Ishikawa (cell line): ENCODE measurements at regions not wholly inside any gene's neighbourhood (a gene's known extent, or its start where the extent isn't known, plus 50 kb on each side); places are given as distances from the start of the nearest gene placed in this dataset.

Experiments
- CEBPB ChIP-seq: IDR thresholded peaks from 2 replicates; pipeline ENCODE4 v1.6.1; 2012
- CREB1 ChIP-seq: IDR thresholded peaks from 2 replicates; pipeline ENCODE4 v1.6.1; 2012; ENCODE audit warnings: low read depth
- EGR1 ChIP-seq: IDR thresholded peaks from 2 replicates; pipeline ENCODE4 v1.6.1; 2012
- EP300 ChIP-seq: IDR thresholded peaks from 2 replicates; pipeline ENCODE4 v1.6.1; 2012; ENCODE audit warnings: borderline replicate concordance
- FOXM1 ChIP-seq: IDR thresholded peaks from 2 replicates; pipeline ENCODE4 v1.6.1; 2012; ENCODE audit warnings: low read depth, borderline replicate concordance
- NFIC ChIP-seq: IDR thresholded peaks from 2 replicates; pipeline ENCODE4 v1.6.1; 2012
- RAD21 ChIP-seq: IDR thresholded peaks from 2 replicates; pipeline ENCODE4 v1.6.1; 2012; ENCODE audit warnings: low read depth
- TAF1 ChIP-seq: IDR thresholded peaks from 2 replicates; pipeline ENCODE4 v1.6.1; 2012; ENCODE audit warnings: low read depth, mild to moderate bottlenecking
- TCF12 ChIP-seq: IDR thresholded peaks from 2 replicates; pipeline ENCODE4 v1.6.1; 2012; ENCODE audit warnings: low read depth
- TEAD4 ChIP-seq: IDR thresholded peaks from 2 replicates; pipeline ENCODE4 v1.6.1; 2012
- YY1 ChIP-seq: IDR thresholded peaks from 2 replicates; pipeline ENCODE4 v1.6.1; 2012; ENCODE audit warnings: low read depth
- ZBTB7A ChIP-seq: IDR thresholded peaks from 2 replicates; pipeline ENCODE4 v1.6.1; 2012; ENCODE audit warnings: low read depth
- TF ChIP-seq, protein P1 (sequence below): IDR thresholded peaks from 2 replicates; pipeline ENCODE4 v1.6.1; 2012; ENCODE audit warnings: low read depth, mild to moderate bottlenecking
- TF ChIP-seq, protein P2 (sequence below): IDR thresholded peaks from 2 replicates; pipeline ENCODE4 v1.6.1; 2012
- TF ChIP-seq, protein P3 (sequence below): IDR thresholded peaks from 2 replicates; pipeline ENCODE4 v1.6.1; 2012

DNA sequence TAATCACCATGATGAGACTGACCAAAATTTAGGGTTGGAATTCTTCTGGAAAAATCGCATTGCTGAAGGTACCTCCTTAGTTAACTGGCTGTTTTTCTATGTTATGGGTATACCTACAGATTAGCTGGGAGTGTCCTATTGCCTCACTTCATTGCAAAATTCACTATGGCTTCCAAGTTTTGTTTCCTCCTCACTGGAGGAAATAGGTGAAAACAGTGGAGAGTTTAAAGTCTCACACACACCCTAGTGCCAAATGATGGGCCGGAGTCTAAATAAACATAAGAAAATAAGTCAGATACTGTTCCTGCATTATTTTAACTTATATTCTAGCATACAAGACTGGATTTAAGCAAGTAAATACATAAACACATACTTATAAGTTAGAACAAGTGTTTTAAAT lies 98.2 kb downstream of the AHR start:
- no peak for TF ChIP-seq NFIC
- no peak for TF ChIP-seq CREB1

DNA sequence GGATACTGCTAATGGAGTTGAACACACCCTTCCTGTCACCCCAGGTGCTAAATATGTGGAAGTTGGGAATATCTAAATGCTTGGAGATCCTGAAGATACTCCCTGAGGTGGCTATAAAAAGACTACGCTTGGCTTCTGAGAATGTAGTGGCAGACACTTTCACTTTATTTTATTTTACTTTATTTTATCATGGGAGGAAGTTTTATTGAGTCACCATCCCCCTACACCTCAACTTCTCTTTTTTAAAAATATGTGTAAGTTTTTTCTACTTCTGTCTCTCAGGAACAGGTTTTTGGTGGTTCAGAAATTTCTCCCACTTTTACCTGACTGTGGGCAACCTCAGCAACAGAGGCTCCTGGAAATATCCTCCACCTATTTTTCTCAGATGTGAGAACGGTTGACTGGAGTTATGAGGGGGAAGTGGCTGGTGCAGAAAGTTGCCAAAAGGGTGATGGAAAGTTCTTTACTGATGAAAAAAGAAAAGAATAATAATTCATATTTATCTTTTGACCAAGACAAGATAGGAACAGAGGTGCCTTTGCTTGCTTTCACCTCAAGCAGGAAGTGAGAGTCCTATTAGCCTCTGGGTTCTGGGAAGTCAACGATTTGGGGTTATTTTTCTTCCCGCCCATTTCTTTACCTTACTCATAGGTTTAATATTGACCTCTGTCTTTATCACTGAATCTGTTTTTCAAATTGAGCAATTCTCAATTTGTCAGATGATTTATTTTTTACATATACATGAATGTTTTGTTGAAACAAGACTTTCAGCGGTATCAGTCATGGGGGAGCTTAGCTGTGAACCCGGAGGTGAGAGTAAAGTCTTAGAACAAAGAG lies 103.6 kb downstream of the AHR start:
- TF ChIP-seq CREB1 (no peak), TCF12 (no peak), YY1 (no peak), FOXM1 (no peak), ZBTB7A (no peak), RAD21 (no peak), TAF1 (no peak), EGR1 (no peak)
- TF ChIP-seq, protein P1, sequence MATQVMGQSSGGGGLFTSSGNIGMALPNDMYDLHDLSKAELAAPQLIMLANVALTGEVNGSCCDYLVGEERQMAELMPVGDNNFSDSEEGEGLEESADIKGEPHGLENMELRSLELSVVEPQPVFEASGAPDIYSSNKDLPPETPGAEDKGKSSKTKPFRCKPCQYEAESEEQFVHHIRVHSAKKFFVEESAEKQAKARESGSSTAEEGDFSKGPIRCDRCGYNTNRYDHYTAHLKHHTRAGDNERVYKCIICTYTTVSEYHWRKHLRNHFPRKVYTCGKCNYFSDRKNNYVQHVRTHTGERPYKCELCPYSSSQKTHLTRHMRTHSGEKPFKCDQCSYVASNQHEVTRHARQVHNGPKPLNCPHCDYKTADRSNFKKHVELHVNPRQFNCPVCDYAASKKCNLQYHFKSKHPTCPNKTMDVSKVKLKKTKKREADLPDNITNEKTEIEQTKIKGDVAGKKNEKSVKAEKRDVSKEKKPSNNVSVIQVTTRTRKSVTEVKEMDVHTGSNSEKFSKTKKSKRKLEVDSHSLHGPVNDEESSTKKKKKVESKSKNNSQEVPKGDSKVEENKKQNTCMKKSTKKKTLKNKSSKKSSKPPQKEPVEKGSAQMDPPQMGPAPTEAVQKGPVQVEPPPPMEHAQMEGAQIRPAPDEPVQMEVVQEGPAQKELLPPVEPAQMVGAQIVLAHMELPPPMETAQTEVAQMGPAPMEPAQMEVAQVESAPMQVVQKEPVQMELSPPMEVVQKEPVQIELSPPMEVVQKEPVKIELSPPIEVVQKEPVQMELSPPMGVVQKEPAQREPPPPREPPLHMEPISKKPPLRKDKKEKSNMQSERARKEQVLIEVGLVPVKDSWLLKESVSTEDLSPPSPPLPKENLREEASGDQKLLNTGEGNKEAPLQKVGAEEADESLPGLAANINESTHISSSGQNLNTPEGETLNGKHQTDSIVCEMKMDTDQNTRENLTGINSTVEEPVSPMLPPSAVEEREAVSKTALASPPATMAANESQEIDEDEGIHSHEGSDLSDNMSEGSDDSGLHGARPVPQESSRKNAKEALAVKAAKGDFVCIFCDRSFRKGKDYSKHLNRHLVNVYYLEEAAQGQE, result no peak
- TF ChIP-seq, protein P2, sequence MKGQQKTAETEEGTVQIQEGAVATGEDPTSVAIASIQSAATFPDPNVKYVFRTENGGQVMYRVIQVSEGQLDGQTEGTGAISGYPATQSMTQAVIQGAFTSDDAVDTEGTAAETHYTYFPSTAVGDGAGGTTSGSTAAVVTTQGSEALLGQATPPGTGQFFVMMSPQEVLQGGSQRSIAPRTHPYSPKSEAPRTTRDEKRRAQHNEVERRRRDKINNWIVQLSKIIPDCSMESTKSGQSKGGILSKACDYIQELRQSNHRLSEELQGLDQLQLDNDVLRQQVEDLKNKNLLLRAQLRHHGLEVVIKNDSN, result no peak

DNA sequence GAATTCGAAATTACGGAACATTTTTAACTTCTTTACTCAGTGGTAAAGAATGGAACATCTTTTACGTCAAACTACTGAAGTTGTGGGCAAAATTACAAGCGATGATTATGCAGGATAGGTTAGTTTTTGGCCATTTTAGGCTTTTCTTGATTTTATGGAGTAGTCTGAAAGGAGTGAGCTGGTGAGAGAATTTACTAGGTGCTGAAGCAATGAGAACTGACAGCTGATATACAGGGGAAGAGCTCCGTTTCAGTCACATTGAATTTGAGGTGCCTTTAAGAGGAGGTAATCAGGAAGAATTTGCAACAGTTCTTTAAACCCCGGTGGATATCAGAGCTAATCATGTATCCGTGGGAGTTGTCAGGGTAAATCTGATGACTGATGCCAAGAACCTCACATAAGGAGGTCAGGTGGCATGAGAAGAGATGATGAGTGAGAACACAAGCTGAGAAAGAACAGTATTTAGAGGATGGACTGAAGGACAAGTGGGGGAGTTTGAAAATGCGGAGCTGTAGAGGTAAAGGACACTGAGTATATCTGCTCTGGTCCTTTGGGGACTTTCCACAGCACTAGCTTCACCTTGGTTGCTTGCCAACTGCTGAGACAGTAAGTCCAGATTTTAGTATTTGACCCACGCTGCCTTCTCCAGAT lies 104.3 kb downstream of the AHR start:
- TF ChIP-seq FOXM1 (no peak), ZBTB7A (no peak), RAD21 (no peak)

DNA sequence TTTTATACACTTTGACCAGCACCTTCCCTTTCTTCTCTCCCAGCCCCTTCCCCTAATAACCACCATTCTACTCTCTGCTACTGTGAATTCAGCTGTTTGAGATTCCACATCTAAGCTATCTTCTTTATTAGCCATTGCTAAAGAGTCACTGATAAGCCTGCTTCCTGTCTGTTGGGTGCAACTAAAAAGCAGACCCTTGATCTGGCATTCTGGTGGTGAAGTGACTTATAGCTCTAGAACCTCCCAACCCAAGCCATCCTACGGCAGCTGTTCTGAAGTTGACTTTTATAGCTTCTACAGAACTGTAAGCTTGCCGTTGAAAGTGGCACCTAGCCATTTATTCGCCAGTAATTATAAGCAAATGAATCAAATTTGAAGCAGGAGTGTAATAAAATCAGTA lies 105.6 kb downstream of the AHR start:
- no peak for TF ChIP-seq CREB1
- TF ChIP-seq ZBTB7A, result no peak
- no peak for TF ChIP-seq NFIC
- TF ChIP-seq FOXM1, result no peak
- TF ChIP-seq, protein P1, result no peak
- no peak for TF ChIP-seq TEAD4
- TF ChIP-seq, protein P3, sequence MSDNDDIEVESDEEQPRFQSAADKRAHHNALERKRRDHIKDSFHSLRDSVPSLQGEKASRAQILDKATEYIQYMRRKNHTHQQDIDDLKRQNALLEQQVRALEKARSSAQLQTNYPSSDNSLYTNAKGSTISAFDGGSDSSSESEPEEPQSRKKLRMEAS, result no peak
- TF ChIP-seq CEBPB, result no peak
- TF ChIP-seq RAD21, result no peak
- no peak for TF ChIP-seq TAF1
- TF ChIP-seq TCF12, result no peak
- TF ChIP-seq YY1, result no peak
- no peak for TF ChIP-seq EP300
- TF ChIP-seq EGR1, result no peak
- TF ChIP-seq, protein P2, result no peak

DNA sequence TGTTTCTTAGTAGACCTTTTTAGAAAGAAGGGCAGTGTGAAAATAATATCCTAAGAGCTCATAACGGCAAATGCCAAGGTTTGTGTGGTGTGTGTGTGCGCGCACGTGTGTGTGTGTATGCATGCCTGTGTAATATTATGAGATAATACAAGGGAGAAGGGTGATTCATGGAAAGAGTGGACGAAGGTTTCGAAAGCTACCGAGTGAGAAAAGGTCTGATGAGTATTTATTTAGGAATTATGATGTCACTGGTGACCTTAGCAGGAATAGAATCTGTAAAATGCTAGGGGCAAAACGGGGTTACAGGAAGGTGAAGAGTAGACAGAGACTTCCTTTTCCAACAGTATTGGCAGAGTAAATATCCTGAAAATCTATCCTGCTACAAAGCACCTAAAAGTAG lies 107.3 kb downstream of the AHR start:
- no peak for TF ChIP-seq CEBPB

DNA sequence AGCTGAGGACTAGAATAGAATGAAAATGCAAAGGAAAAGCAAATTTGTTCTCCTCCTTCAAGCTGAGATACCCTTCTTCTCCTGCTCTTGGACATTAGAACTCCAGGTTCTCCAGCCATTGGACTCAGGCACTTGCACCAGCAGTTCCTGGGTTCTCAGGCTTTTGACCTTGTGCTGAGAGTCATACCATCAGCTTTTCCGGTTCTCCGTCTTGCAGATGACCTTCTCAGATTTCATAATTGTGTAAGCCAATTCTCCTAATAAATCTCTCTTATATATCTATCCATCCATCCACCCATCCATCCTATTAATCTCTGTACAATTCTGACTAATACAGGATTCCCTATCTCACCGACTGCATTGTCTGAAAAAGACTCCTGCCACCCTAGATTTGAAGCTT lies 108.3 kb downstream of the AHR start:
- TF ChIP-seq, protein P2, result no peak
- TF ChIP-seq CEBPB (no peak), RAD21 (no peak), TEAD4 (no peak), TAF1 (no peak), TCF12 (no peak), CREB1 (no peak), ZBTB7A (no peak), NFIC (no peak), EP300 (no peak), EGR1 (no peak), YY1 (no peak)
- TF ChIP-seq, protein P1, result no peak
- TF ChIP-seq, protein P3, result no peak
